Hematopoietic multipotent progenitor cell treated with erythropoietin and hydrocortisone succinate and interleukin-3 and kit ligand, for 6 days (in vitro differentiated cells): ENCODE measurements at regions not wholly inside any gene's neighbourhood (a gene's known extent, or its start where the extent isn't known, plus 50 kb on each side); places are given as distances from the start of the nearest gene placed in this dataset.
"Not testable (repeated sequence)": the region's sequence is repeated elsewhere in the genome, so short reads cannot be mapped to it uniquely, and the experiment has no call there.

Experiments used
- DNase-seq: peaks from one replicate; pipeline ENCODE4 v3.0.0-alpha.2; 2015

- no peak for DNase-seq
These were observed 106.3 kb upstream of the SPATA12 start for GRCh38 chr3:56954125-56954524.

GRCh38 chr3:56952846-56953245, 107.6 kb upstream of the SPATA12 start:
- no peak for DNase-seq

- no peak for DNase-seq
These were observed 108.4 kb upstream of the SPATA12 start for GRCh38 chr3:56952061-56952460.

GRCh38 chr3:56951366-56951765, 109.1 kb upstream of the SPATA12 start:
- DNase-seq, result no peak

- not testable (repeated sequence) for DNase-seq
These were observed 115.1 kb upstream of the SPATA12 start for GRCh38 chr3:56945378-56945777.

- DNase-seq, result no peak
These were observed 117.9 kb upstream of the SPATA12 start for GRCh38 chr3:56942523-56942922.

GRCh38 chr3:56940976-56941375, 119.5 kb upstream of the SPATA12 start:
- DNase-seq, result no peak

GRCh38 chr3:56940321-56940720, 120.1 kb upstream of the SPATA12 start:
- DNase-seq, result no peak

GRCh38 chr3:56939834-56940233, 120.6 kb upstream of the SPATA12 start:
- DNase-seq, result no peak

- peak; percentile 15 for DNase-seq
These were observed 121.9 kb upstream of the SPATA12 start for GRCh38 chr3:56938530-56938929.

GRCh38 chr3:56937580-56937979, 122.9 kb upstream of the SPATA12 start:
- DNase-seq, result no peak

- DNase-seq, result no peak
These were observed 124.7 kb upstream of the SPATA12 start for GRCh38 chr3:56935811-56936210.

GRCh38 chr3:56934481-56934880, 126.0 kb upstream of the SPATA12 start:
- DNase-seq, result not testable (repeated sequence)

- no peak for DNase-seq
These were observed 126.7 kb upstream of the SPATA12 start for GRCh38 chr3:56933803-56934202.

GRCh38 chr3:56932866-56933265, 127.6 kb upstream of the SPATA12 start:
- DNase-seq, result no peak

GRCh38 chr3:56931836-56932235, 128.6 kb upstream of the SPATA12 start:
- DNase-seq, result no peak

- no peak for DNase-seq
These were observed 129.0 kb upstream of the ARHGEF3 start for GRCh38 chr3:56930706-56931105.

- DNase-seq, result no peak
These were observed 128.3 kb upstream of the ARHGEF3 start for GRCh38 chr3:56929809-56930615.

GRCh38 chr3:56928379-56929068, 126.8 kb upstream of the ARHGEF3 start:
- DNase-seq, result peak; percentile 63

- DNase-seq, result no peak
These were observed 126.1 kb upstream of the ARHGEF3 start for GRCh38 chr3:56927855-56928254.

GRCh38 chr3:56926947-56927282, 125.2 kb upstream of the ARHGEF3 start:
- DNase-seq, result no peak

GRCh38 chr3:56926243-56926946, 124.6 kb upstream of the ARHGEF3 start:
- DNase-seq, result no peak

GRCh38 chr3:56924700-56925099, 123.0 kb upstream of the ARHGEF3 start:
- not testable (repeated sequence) for DNase-seq
